Germinal center (tissue), 1 donor: ENCODE measurements at regions not wholly inside any gene's neighbourhood (a gene's known extent, or its start where the extent isn't known, plus 50 kb on each side); places are given as distances from the start of the nearest gene placed in this dataset.
"Not testable (repeated sequence)": the region's sequence is repeated elsewhere in the genome, so short reads cannot be mapped to it uniquely, and the experiment has no call there.

Experiments used
- DNase-seq: peaks from one replicate; pipeline ENCODE4 v3.0.0; 2012; ENCODE audit warnings: mixed read lengths, low spot score

- no peak for DNase-seq
Observed at GRCh38 chr1:90296327-90296726, 301.4 kb downstream of the ZNF326 start.

DNA sequence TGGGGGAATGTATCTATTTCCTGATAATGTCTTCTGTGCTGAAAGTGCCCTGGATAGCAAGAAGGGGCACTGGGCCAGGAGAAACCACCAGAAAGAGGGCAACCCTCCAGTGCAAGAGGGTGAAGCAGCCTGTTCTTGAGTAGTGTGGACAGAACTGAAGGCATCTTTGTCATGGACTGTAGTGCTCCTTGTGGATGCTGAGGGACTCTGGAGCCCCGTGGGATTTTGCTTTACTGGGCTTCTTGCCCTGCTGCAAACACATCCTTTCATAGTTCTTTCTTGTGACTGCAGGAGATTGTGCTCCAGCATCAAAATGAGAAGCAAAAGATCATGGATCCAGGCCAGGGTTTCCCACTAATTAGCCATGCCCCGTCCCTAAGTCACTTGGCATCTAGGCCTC lies 300.6 kb downstream of the ZNF326 start:
- DNase-seq = no peak

DNA sequence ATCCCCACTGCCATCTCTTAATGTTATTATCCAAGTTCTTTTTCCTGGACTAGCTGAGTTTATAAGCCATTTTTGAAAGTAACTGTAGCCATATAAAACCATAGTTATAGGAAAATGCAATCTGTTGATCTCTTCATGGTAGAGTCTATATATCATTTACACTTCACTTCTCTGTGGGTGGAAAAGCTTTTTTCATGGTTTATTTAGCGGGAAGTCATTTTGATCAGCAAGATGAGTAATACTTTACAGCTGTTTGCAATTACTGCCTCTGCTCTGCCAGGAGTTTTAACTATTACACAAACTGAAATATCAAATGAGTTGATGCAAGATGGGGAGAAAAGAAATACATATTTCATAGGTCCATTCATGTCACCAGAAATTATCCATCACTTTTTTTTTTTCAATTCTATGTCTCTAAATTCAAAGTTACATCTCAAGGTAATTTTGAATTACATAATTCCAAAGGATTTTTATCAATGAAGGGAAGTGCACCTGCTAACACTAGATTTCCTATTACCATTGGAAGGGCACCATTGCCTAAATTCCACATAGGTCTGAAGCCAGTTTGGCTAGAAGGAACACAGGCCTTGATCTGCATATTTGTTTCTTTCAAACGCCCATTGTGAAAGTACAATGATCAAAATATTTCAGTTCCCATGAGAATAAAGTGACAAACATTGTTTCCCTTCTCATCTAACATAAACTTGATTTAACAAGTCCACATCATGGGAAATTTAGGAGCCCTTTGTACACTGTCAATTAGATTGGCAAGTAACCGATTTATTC lies 296.7 kb downstream of the ZNF326 start:
- no peak for DNase-seq

DNA sequence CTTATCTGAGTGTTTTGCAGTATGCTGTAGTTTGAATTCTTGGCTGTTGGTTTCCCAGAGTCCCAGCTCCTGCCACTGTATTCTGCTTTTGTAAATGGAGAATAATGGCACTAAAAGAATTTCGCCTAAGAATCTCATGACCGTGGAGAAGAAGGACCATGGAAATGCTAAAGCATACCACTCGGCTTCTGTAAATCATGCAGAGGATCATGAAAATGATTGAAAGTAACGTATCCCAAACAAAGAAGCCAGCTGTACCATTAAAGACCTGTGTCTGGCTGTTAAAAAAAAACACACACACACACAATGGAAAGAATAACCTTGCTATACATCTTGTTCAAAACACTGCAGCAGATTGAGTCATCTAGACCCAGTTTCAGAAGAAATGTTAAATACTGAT lies 287.9 kb downstream of the ZNF326 start:
- DNase-seq = no peak

DNA sequence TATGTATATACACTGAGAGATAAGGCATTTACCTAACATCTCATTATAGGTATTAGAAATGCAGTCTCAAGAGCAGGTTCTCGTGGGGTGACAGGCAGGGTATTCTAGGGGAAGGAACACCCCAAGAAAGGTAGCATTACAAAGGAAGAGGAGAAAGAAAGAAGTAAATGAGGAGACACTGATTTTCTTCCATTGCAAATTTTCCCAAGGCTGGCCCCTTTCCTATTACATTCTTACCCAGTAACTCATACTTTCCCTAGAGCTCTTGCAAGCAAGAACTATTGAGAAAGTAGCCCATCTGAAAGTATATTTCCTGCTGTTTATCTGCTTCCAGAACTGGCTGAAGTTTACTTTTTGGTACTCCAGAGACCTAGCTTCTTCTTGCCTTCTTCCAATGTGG lies 287.0 kb downstream of the ZNF326 start:
- DNase-seq = not testable (repeated sequence)

DNA sequence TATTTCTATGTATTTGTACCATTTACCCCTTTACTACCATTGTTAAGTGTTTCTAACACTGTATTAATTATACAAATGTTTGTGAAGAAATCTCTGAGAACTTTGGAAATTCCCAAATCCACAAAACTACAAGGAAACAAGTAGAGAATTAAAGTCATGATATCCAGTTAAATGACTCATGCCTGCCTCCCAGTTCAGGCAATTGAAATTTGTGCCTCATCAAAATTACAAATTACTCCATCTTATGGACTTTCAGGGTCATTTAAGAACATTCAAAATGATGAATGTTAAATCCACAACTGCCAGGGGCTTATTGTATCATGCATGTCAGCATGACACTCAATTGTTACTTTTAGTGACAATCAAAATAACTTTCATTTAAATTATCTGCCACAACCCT lies 282.4 kb downstream of the ZNF326 start:
- DNase-seq = no peak

DNA sequence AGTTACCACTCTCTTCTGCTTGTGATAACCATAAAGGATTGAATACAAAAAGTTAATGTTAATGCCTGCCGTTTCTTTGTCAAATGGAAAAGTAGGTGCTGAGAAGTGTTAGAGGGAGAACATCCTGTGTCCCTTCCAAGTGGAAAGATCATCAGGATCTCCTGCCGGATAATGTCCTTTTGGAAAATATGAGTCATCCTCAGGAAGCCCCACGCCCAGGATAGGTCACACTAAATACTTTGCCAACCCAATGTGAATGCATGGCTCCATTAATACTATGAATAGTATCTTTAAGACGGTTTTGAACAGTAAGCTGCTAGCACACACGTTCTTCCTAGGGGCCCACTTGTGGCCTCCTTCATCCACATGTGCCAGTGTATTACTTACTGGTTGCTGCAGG lies 279.5 kb downstream of the ZNF326 start:
- no peak for DNase-seq

DNA sequence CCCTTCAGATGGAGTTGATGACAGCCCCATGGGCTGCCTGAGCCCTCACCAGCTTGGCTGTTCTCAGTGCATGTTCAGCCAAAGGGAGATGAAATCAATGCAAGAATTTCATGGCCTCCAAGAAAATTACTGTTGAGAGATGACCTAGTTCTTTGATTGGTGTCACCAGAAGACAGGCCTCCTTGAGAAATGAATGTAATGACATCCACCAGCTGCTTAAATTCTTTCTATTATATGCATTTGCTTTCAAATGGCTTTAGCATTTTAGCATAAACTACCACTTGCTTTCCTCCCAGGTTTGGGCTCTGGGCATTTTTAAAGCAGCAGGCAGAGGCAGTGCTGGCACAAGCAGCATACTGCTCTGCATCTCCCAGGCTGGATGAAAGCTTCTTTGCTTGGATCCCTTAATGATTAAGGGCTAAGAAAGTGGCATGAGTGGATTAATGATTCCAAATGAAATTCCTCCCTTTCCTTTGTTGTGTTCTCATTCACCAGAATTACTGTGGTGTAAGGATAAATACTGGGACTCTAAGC lies 278.4 kb downstream of the ZNF326 start:
- no peak for DNase-seq

DNA sequence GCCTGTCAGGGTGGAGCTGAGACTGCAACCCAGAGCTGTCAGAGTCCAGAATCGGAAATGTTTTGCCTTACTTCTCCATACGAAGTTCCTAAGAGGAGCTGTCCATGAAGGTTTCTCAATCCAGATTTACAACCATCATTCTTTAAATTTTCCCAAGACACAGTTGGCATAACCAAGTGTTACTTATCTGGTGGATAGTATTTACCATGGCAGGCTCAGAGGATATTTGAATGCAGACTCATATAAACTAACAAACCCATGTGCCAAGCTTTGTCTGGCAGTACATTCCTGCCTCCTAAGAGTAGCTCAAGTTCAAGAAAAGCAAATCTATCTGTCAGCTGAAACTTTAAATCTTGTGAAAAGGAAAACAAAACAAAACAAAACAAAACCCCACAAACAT lies 267.9 kb downstream of the ZNF326 start:
- no peak for DNase-seq

GRCh38 chr1:90262286-90262685 lies 267.4 kb downstream of the ZNF326 start:
- DNase-seq = no peak

DNA sequence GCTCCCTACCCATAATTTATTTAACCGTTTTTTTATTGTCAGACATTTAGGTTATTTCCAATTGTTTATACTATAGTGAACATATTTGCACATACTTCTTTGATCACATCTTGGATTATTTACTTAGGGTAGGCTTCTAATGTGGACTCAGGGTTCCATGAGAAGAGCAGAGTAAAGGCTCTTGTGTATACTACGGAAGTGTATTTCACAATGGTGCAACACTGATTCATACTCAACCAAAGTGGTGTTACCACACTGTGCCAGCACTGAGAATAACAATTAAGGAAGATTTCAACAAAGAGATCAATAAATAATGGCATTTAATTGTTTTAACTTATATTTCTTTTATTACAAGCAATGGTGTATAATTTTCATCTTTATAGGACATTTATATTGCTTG lies 251.2 kb downstream of the ZNF326 start:
- DNase-seq = no peak

GRCh38 chr1:90236493-90236892 lies 241.6 kb downstream of the ZNF326 start:
- no peak for DNase-seq

GRCh38 chr1:90223401-90223800 lies 228.5 kb downstream of the ZNF326 start:
- no peak for DNase-seq

DNA sequence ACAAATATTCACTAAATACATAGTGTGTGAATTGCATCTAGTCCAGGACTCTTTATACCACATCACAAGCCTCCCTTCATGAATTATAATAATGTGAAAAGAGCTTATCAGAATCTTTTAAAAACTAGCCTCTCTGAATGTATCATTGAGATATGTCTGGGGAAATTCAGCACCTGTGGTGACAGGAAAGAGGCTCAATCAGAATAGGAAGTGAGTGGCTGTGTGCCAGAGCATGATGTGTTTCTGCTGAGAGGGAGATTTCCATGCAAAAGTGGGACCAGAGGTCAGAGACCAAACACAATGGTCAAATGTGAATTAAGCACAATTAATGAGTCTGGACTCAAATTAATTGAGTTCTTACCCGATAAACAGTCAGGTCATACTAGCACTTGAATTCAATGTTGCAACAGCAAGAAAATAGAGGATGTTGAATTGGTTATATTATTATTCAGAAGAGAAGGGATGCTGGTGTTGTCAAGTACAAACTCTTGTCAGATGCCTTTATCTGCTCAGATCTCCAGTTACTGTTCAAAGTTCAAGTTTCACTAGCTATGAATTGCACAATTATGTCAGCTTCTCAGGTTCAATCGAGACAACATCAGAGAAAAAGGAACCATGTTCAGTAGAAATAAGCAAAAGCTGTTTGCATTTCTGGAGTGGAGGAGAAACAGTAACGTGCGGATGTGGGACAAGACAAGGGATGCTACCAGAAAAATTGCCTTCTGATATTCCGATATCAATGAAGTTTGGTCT lies 226.2 kb downstream of the ZNF326 start:
- no peak for DNase-seq

DNA sequence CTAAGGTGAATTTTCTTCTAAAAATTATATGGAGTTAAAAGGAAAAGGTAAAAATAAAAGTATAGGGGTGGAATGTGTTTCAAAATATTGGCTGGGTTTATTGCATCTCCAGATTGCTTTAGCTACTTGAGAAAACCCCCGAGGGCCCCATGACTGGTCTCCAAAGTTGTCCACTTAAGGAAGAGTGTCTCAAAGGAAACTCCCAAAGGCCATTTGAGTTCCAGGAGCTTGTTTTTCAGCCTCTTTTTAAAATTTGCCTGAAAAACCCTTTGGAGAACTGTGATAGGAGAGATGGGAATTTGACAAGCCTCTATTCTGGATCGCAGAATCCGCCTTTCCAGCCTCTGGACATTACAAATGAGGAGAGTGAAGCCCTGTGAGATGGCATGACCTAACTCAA lies 225.6 kb downstream of the ZNF326 start:
- no peak for DNase-seq

GRCh38 chr1:90219166-90219871 lies 224.4 kb downstream of the ZNF326 start:
- DNase-seq = not testable (repeated sequence)

DNA sequence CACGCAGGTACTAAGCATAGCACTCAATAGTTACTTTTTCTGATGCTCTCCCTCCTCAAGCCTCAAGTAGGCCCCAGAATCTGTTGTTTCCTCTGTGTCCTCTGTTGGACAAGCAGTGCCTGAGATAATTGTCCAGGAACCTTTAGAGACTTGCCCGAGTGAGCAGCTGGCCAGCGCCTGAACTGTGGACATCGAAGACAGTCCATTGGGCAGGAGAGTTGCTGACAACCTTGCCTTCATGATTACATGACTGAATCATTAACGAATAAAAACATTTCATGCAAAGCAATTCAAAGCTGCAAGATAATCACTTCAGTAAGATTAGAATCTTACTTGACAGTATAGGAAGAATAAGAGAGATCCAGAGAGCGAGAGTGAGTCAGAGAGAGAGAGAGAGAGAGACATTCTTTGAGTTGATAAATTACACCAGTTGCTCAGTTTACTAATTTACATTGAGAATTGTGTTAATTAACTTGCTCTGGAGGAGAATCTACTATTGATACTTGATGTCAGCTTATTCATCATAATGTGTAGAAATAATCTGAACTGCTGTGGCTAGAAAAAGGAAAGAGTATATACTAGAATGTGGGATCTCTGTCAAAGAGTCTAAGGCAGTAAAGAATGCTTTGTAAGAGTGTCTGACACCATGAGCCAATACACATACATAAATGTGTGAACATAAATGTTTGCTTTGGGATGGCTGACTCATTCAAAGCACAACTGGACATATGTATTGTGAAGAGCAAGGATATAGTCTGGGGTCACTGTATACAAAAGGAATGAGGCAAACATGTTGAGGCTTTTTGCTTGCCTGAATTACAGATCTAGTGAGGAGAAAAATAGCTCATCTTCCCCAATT lies 216.0 kb downstream of the ZNF326 start:
- DNase-seq = no peak

- no peak for DNase-seq
Observed at GRCh38 chr1:90208949-90209348, 214.0 kb downstream of the ZNF326 start.

DNA sequence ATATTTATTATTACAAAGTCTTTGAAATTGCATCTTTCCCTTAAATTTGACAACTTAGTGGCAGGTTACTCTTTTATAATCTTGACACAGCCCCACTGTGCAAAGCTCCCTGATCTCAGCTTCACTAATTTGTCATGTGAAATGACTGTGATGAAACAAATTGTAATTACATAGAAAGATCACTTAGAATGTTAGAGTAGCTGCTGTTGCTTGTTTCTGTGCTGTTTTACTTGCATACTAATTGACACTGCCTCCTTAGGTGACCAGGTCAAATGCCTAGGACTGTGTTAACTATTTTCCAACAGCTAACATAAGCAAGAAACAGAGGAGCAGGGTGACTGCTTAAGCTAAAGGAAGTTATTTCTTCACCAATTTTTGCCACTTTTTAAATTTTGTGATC lies 211.3 kb downstream of the ZNF326 start:
- DNase-seq = no peak

- DNase-seq = no peak
Observed at GRCh38 chr1:90204780-90205179, 209.9 kb downstream of the ZNF326 start.

- no peak for DNase-seq
Observed at GRCh38 chr1:90204023-90204590, 209.2 kb downstream of the ZNF326 start.
